HG03095 (cell line): ENCODE measurements at regions not wholly inside any gene's neighbourhood (a gene's known extent, or its start where the extent isn't known, plus 50 kb on each side); places are given as distances from the start of the nearest gene placed in this dataset.
"Not testable (repeated sequence)": the region's sequence is repeated elsewhere in the genome, so short reads cannot be mapped to it uniquely, and the experiment has no call there.

Experiments
- ATAC-seq: cut with Tn5 transposase; IDR thresholded peaks from one replicate; pipeline ENCODE4 v1.9.1; 2021; ENCODE audit warnings: moderate library complexity; ENCODE audit not compliant: unreplicated experiment

- ATAC-seq, result no peak
These were observed 1141.2 kb upstream of the EPHA6 start for GRCh38 chr3:95673215-95673614.

GRCh38 chr3:95705786-95706418 lies 1108.5 kb upstream of the EPHA6 start:
- peak; percentile 63 for ATAC-seq

GRCh38 chr3:95707268-95707667 lies 1107.1 kb upstream of the EPHA6 start:
- no peak for ATAC-seq

- no peak for ATAC-seq
These were observed 1103.7 kb upstream of the EPHA6 start for GRCh38 chr3:95710684-95711083.

GRCh38 chr3:95711789-95712188 lies 1102.6 kb upstream of the EPHA6 start:
- no peak for ATAC-seq

GRCh38 chr3:95715128-95715527 lies 1099.3 kb upstream of the EPHA6 start:
- no peak for ATAC-seq

- no peak for ATAC-seq
These were observed 1097.3 kb upstream of the EPHA6 start for GRCh38 chr3:95717048-95717447.

GRCh38 chr3:95718168-95718567 lies 1096.2 kb upstream of the EPHA6 start:
- no peak for ATAC-seq

GRCh38 chr3:95719481-95719880 lies 1094.9 kb upstream of the EPHA6 start:
- ATAC-seq, result no peak

- ATAC-seq, result peak; percentile 88
These were observed 1092.5 kb upstream of the EPHA6 start for GRCh38 chr3:95721938-95722337.

GRCh38 chr3:95725770-95726169 lies 1088.6 kb upstream of the EPHA6 start:
- no peak for ATAC-seq

GRCh38 chr3:95731753-95732152 lies 1082.6 kb upstream of the EPHA6 start:
- no peak for ATAC-seq

GRCh38 chr3:95733336-95733735 lies 1081.1 kb upstream of the EPHA6 start:
- no peak for ATAC-seq

- ATAC-seq, result no peak
These were observed 1076.3 kb upstream of the EPHA6 start for GRCh38 chr3:95738045-95738444.

GRCh38 chr3:95744896-95745295 lies 1069.5 kb upstream of the EPHA6 start:
- not testable (repeated sequence) for ATAC-seq

GRCh38 chr3:95750097-95750496 lies 1064.3 kb upstream of the EPHA6 start:
- no peak for ATAC-seq

- ATAC-seq, result no peak
These were observed 1062.9 kb upstream of the EPHA6 start for GRCh38 chr3:95751509-95751908.

- ATAC-seq, result no peak
These were observed 1062.2 kb upstream of the EPHA6 start for GRCh38 chr3:95752199-95752598.

- no peak for ATAC-seq
These were observed 1055.7 kb upstream of the EPHA6 start for GRCh38 chr3:95758707-95759106.

- ATAC-seq, result no peak
These were observed 1054.6 kb upstream of the EPHA6 start for GRCh38 chr3:95759614-95760301.

- no peak for ATAC-seq
These were observed 1038.8 kb upstream of the EPHA6 start for GRCh38 chr3:95775486-95776094.

GRCh38 chr3:95781598-95781997 lies 1032.8 kb upstream of the EPHA6 start:
- no peak for ATAC-seq
